NCI-H2196 treated with DMSO at 0.1 percent for 48 hours (cell line): ENCODE measurements at regions not wholly inside any gene's neighbourhood (a gene's known extent, or its start where the extent isn't known, plus 50 kb on each side); places are given as distances from the start of the nearest gene placed in this dataset.

Experiments
- DNase-seq: peaks from one replicate; lab custom pipeline; 2025; ENCODE audit not compliant: unreplicated experiment; lab: John Stamatoyannopoulos, UW

- DNase-seq, result no peak
Measured at GRCh38 chr1:233514946-233515391, 98.9 kb upstream of the KCNK1 start.

DNA sequence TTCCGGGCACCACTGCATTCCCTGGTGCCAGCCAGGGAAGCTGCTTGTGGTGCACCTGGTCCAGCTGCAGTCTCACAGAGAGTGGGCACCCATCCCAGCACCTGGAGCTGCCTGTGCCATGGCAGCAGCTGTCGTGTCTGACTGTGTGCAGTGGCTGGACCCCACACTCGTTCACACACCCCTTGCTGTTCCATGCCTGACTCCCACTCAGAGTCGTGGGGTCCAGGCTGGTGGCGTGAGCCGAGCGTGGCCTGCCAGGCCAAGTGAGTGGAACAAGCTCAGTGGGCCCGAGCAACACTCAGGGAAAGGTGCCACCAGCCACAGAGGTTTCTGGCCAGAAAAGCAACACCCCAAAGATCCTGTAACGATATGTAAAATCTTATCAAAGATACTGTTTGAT, 97.2 kb upstream of the KCNK1 start:
- DNase-seq, result no peak

- DNase-seq, result no peak
Measured at GRCh38 chr1:233518344-233518743, 95.6 kb upstream of the KCNK1 start.

- no peak for DNase-seq
Measured at GRCh38 chr1:233520261-233521191, 93.4 kb upstream of the KCNK1 start.

DNA sequence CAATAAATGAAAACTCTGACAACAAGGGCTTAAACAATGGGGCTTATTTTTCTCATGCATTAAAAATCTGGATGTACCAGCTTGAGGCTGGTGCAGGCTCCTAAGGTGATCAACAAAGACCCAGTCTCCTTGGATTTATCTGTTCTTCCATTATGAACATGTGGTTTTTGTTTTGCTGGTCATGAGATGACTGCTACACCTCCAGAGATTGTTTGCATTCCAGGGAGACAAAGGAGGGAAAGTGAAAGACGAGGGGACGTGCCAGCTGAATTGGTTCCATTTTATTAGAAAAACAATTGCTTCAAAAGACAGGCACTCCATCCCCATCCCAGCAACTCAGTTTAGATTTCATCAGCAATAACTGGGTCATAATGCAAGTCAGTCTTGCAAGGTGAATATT, 90.9 kb upstream of the KCNK1 start:
- DNase-seq, result no peak

DNA sequence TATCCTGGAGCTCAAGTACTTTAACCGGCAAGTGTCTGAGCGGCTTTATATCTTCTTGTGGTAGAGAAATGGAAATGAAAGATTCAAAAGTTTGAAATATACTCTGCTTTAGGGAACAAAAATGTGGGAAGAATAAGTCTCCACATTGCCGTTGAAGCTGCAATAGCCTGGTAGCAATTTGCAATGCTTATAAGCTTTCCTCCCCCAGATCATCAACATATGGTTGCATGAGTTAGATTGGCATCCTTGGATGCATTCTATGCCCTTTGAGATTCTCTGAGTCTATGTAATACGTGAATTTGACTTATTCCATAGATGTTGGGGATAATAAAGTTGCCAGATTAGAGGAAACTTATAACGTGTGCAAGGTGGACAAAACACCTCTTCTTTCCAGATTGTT, 86.1 kb upstream of the KCNK1 start:
- DNase-seq, result no peak

GRCh38 chr1:233530665-233531386, 83.1 kb upstream of the KCNK1 start:
- DNase-seq, result no peak

DNA sequence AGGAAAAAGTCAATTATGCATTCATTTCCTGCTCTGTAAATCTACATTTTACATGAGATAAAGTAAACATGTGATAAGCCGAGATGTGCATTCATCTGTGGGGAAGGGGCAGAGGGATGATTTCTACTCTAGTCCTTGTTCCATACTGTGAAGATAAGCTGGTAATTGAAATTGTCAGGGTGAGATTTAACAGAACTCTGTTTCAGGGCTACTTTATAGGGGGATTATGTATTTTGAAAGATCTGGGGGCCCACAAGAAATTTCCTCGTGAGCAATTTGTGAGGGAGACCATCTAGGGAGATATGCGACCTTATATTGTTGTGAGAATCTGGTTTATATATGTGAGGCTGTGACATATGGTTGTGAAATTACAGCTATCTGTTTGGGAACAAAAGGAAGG, 73.1 kb upstream of the KCNK1 start:
- no peak for DNase-seq

GRCh38 chr1:233543338-233544255, 70.3 kb upstream of the KCNK1 start:
- no peak for DNase-seq

GRCh38 chr1:233544304-233544703, 69.6 kb upstream of the KCNK1 start:
- DNase-seq, result no peak

DNA sequence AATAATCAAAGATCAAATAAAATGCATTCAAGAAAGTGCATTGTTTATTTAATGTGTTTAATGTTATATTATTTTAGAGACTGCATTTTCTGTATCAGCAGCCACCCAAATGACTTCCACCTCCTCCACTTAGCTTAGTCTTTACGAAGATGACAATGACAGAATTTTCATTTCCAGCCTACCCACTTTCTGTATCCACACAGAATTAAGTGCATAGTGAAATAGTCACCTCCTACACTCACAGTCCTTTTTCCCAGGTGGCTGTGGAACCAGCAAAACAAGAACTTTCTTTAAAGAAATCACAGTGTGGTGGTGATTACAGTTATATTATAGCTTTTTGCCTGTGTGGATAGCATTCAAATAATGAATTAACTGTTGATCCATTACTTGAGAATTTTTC, 66.2 kb upstream of the KCNK1 start:
- no peak for DNase-seq

GRCh38 chr1:233549404-233549803, 64.5 kb upstream of the KCNK1 start:
- DNase-seq, result no peak

GRCh38 chr1:233549917-233550316, 64.0 kb upstream of the KCNK1 start:
- DNase-seq, result no peak

GRCh38 chr1:233554037-233554436, 59.9 kb upstream of the KCNK1 start:
- no peak for DNase-seq

- DNase-seq, result no peak
Measured at GRCh38 chr1:233561708-233562426, 52.0 kb upstream of the KCNK1 start.
